KMS-11 (cell line): ENCODE measurements at regions not wholly inside any gene's neighbourhood (a gene's known extent, or its start where the extent isn't known, plus 50 kb on each side); places are given as distances from the start of the nearest gene placed in this dataset.

ENCODE experiments used
- H2AFZ ChIP-seq: fragments of 200-600 bp; sonication (generic); 2 replicates; pipeline ENCODE4 v1.6.1; 2016; ENCODE audit warnings: antibody characterized with exemption, mixed run types, low read depth
- H3K27ac ChIP-seq: fragments of 200-600 bp; sonication (generic); 2 replicates; pipeline ENCODE4 v1.6.1; 2016; ENCODE audit warnings: mild to moderate bottlenecking, mixed run types
- H3K27me3 ChIP-seq: fragments of 200-600 bp; sonication (generic); 2 replicates; pipeline ENCODE4 v1.6.1; 2017; ENCODE audit warnings: mild to moderate bottlenecking, low read depth, mixed run types, moderate library complexity; ENCODE audit not compliant: insufficient read depth
- H3K36me3 ChIP-seq: fragments of 200-600 bp; sonication (generic); 2 replicates; pipeline ENCODE4 v1.6.1; 2017; ENCODE audit warnings: mild to moderate bottlenecking, mixed run types; ENCODE audit not compliant: insufficient read depth
- H3K4me1 ChIP-seq: fragments of 200-600 bp; sonication (generic); 2 replicates; pipeline ENCODE4 v1.6.1; 2016; ENCODE audit warnings: mild to moderate bottlenecking, low read depth, mixed run types; ENCODE audit not compliant: poor library complexity, severe bottlenecking
- H3K4me2 ChIP-seq: fragments of 200-600 bp; sonication (generic); 2 replicates; pipeline ENCODE4 v1.7.0; 2016; ENCODE audit warnings: mild to moderate bottlenecking, mixed run types
- H3K4me3 ChIP-seq: fragments of 200-600 bp; sonication (generic); IDR thresholded peaks from 2 replicates; pipeline ENCODE4 v1.6.1; 2017; ENCODE audit warnings: low read depth, low read length, mixed read lengths; ENCODE audit not compliant: insufficient read depth
- H3K79me2 ChIP-seq: fragments of 200-600 bp; sonication (generic); 2 replicates; pipeline ENCODE4 v1.6.1; 2016; ENCODE audit warnings: low read depth, mixed run types; ENCODE audit not compliant: insufficient read depth
- H3K9ac ChIP-seq: fragments of 200-600 bp; sonication (generic); 2 replicates; pipeline ENCODE4 v1.6.1; 2016; ENCODE audit warnings: mild to moderate bottlenecking, mixed run types
- H4K20me1 ChIP-seq: fragments of 200-600 bp; sonication (generic); 2 replicates; pipeline ENCODE4 v1.6.1; 2016; ENCODE audit warnings: mild to moderate bottlenecking, mixed run types; ENCODE audit not compliant: insufficient read depth
- CTCF ChIP-seq: fragments of 200-600 bp; sonication (generic); conservative IDR thresholded peaks from 2 replicates; pipeline ENCODE4 v1.6.1; 2017; ENCODE audit warnings: low read depth, mild to moderate bottlenecking, antibody characterized with exemption, low read length, moderate library complexity, mixed read lengths

- Histone ChIP-seq H3K27ac (no peak overlapping the region), H3K27me3 (no peaks in the 10 kb centered on the region), H3K4me1 (no peaks in the 10 kb centered on the region), H3K79me2 (no peaks in the 10 kb centered on the region), H3K4me3 (no peak overlapping the region), H3K4me2 (no peak overlapping the region), H3K36me3 (no peaks in the 10 kb centered on the region), H4K20me1 (no peaks in the 10 kb centered on the region), H2AFZ (no peak overlapping the region), H3K9ac (no peak overlapping the region)
- TF ChIP-seq CTCF, result no peak
These were observed 121.8 kb downstream of the FHIP1A start for GRCh38 chr4:151530783-151531182.

- Histone ChIP-seq H3K27me3 (no peaks in the 10 kb centered on the region), H3K4me3 (no peak overlapping the region), H3K79me2 (no peaks in the 10 kb centered on the region), H3K4me1 (no peaks in the 10 kb centered on the region), H2AFZ (no peak overlapping the region), H3K36me3 (no peaks in the 10 kb centered on the region), H3K9ac (no peak overlapping the region), H4K20me1 (no peaks in the 10 kb centered on the region), H3K27ac (no peak overlapping the region), H3K4me2 (no peak overlapping the region)
- TF ChIP-seq CTCF, result no peak
These were observed 123.2 kb downstream of the FHIP1A start for GRCh38 chr4:151532001-151532708.

- H2AFZ ChIP-seq, result no peak overlapping the region
- no peaks in the 10 kb centered on the region for H3K79me2 ChIP-seq
- TF ChIP-seq CTCF, result no peak
- H3K9ac ChIP-seq, result no peak overlapping the region
- no peaks in the 10 kb centered on the region for H3K27me3 ChIP-seq
- H3K36me3 ChIP-seq, result no peaks in the 10 kb centered on the region
- H3K27ac ChIP-seq, result no peak overlapping the region
- H3K4me2 ChIP-seq, result no peak overlapping the region
- H4K20me1 ChIP-seq, result no peaks in the 10 kb centered on the region
- H3K4me1 ChIP-seq, result no peaks in the 10 kb centered on the region
- H3K4me3 ChIP-seq, result no peak overlapping the region
These were observed 125.2 kb downstream of the FHIP1A start for GRCh38 chr4:151534195-151534594.

GRCh38 chr4:151535366-151535765 lies 126.4 kb downstream of the FHIP1A start:
- Histone ChIP-seq H3K4me3 (no peak overlapping the region), H2AFZ (no peak overlapping the region), H4K20me1 (no peaks in the 10 kb centered on the region), H3K9ac (no peak overlapping the region), H3K27me3 (no peaks in the 10 kb centered on the region), H3K27ac (no peak overlapping the region), H3K79me2 (no peaks in the 10 kb centered on the region), H3K4me1 (no peaks in the 10 kb centered on the region), H3K4me2 (no peak overlapping the region), H3K36me3 (no peaks in the 10 kb centered on the region)
- TF ChIP-seq CTCF, result no peak
